ENCODE measurements at regions not wholly inside any gene's neighbourhood (a gene's known extent, or its start where the extent isn't known, plus 50 kb on each side); places are given as distances from the start of the nearest gene placed in this dataset.

DNA sequence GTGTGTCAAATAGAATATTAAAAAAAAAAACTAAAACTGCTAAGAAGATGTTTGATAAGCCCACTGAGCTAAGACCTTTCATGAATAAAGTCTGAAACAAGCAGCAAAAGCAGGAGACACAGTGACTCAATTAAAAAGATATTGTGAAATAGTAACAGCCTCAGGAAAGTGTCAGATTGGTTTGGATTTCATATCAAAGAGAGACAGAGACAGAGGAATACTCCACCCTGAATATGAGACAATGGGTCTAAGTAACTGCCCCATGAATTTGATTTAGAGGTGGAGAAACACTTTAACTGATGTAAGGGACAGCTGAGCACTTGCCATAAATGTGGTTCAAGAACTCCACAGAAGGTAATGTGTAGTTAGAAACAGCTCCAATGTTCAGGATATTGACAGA, 277.9 kb upstream of the FOXG1 start:
- H3K4me3 ChIP-seq (ENCODE audit: low read depth, low read length) = no peak overlapping the region
- TF ChIP-seq, protein P1, sequence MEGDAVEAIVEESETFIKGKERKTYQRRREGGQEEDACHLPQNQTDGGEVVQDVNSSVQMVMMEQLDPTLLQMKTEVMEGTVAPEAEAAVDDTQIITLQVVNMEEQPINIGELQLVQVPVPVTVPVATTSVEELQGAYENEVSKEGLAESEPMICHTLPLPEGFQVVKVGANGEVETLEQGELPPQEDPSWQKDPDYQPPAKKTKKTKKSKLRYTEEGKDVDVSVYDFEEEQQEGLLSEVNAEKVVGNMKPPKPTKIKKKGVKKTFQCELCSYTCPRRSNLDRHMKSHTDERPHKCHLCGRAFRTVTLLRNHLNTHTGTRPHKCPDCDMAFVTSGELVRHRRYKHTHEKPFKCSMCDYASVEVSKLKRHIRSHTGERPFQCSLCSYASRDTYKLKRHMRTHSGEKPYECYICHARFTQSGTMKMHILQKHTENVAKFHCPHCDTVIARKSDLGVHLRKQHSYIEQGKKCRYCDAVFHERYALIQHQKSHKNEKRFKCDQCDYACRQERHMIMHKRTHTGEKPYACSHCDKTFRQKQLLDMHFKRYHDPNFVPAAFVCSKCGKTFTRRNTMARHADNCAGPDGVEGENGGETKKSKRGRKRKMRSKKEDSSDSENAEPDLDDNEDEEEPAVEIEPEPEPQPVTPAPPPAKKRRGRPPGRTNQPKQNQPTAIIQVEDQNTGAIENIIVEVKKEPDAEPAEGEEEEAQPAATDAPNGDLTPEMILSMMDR (conservative IDR thresholded peaks at IDR 0.05; ENCODE audit: low read depth, low read length) = no peak
- DNase-seq (ENCODE audit: low read depth) = no peak

GRCh38 chr14:28493516-28493915, 273.1 kb upstream of the FOXG1 start:
- H3K4me3 ChIP-seq (ENCODE audit: low read depth, low read length) = no peak overlapping the region
- no peak for DNase-seq (ENCODE audit: low read depth)
- TF ChIP-seq, protein P1 (conservative IDR thresholded peaks at IDR 0.05; ENCODE audit: low read depth, low read length) = no peak

DNA sequence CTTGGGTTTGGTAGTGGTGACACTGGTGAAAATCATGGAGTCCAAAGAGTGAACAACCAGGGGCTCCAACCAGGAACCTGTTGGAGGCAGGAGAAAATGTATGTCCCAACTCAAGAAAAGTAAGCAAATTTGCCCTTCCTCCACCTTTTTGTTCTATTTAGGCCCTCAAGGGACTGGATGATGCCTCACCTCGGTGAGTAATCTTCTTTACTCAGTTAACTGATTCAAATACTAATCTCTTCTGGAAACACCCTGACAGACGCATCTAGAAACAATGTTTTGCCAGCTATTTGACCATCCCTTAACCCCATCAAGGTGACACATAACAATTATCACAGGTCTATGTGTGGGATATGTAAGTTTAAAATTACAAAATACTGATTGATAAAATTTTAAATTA, 272.4 kb upstream of the FOXG1 start:
- no peak overlapping the region for H3K4me3 ChIP-seq (ENCODE audit: low read depth, low read length)

DNA sequence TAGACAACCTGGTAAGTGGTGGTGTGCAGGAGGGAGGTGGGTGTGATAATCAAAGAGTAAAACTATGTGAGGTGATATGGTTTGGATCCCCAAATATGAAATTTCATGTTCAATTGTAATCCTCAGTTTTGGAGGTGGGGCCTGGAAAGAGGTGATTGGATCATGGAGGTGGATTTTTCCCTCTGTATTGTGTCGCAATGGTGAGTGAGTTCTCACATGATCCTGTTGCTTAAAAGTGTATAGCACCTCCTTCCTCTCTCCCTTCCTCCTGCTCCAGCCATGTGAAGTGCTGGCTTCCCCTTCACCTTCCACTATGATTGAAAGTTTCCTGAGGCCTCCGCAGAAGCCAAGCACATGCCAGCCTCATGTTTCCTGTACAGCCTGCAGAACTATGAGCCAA, 270.2 kb upstream of the FOXG1 start:
- TF ChIP-seq, protein P1 (conservative IDR thresholded peaks at IDR 0.05; ENCODE audit: low read depth, low read length) = no peak
- no peak for DNase-seq (ENCODE audit: low read depth)
- H3K4me3 ChIP-seq (ENCODE audit: low read depth, low read length) = no peak overlapping the region

More for the DNA sequence above, 272.4 kb upstream of the FOXG1 start:
- DNase-seq (ENCODE audit: low read depth) = no peak
- TF ChIP-seq, protein P1 (conservative IDR thresholded peaks at IDR 0.05; ENCODE audit: low read depth, low read length) = no peak

- DNase-seq (ENCODE audit: low read depth) = no peak
Observed at GRCh38 chr14:28502517-28502916, 264.1 kb upstream of the FOXG1 start.

GRCh38 chr14:28515571-28515970, 251.0 kb upstream of the FOXG1 start:
- no peak for DNase-seq (ENCODE audit: low read depth)
- TF ChIP-seq, protein P1 (conservative IDR thresholded peaks at IDR 0.05; ENCODE audit: low read depth, low read length) = no peak

More at GRCh38 chr14:28502517-28502916, 264.1 kb upstream of the FOXG1 start:
- no peak overlapping the region for H3K4me3 ChIP-seq (ENCODE audit: low read depth, low read length)
- TF ChIP-seq, protein P1 (conservative IDR thresholded peaks at IDR 0.05; ENCODE audit: low read depth, low read length) = no peak

DNA sequence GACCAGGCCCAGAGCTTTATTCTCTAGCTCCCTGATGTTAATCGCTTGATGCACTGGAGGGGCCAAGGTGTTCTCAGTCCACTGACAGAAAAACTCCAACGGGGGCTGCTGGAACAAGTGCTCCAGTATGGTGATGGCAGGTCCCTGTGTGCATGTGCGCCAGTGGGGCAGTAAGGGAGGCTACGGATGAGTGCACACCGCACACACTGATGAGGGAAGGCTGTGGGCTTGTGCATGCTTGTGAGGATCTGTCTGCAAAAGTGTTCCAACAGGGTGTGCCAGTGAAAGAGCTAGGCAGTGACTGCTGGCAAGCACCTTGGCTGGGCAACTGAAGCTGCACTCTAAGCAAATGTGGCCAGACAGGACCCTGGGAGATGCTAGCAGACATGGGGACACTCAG, 229.7 kb upstream of the FOXG1 start:
- TF ChIP-seq, protein P1 (conservative IDR thresholded peaks at IDR 0.05; ENCODE audit: low read depth, low read length) = no peak
- H3K4me3 ChIP-seq (ENCODE audit: low read depth, low read length) = no peak overlapping the region
- DNase-seq (ENCODE audit: low read depth) = no peak

More at GRCh38 chr14:28515571-28515970, 251.0 kb upstream of the FOXG1 start:
- H3K4me3 ChIP-seq (ENCODE audit: low read depth, low read length) = no peak overlapping the region
